GM06990 (cell line): ENCODE measurements at regions not wholly inside any gene's neighbourhood (a gene's known extent, or its start where the extent isn't known, plus 50 kb on each side); places are given as distances from the start of the nearest gene placed in this dataset.

ENCODE experiments used
- DNase-seq: peaks from one replicate; pipeline ENCODE4 v3.0.0-alpha.2; 2011; ENCODE audit not compliant: insufficient read length; ENCODE audit errors: extremely low read depth
- H3K27me3 ChIP-seq: replicated peaks from 2 replicates; pipeline ENCODE4 v1.6.0; 2011; ENCODE audit warnings: low read length; ENCODE audit not compliant: control insufficient read depth, insufficient read depth
- H3K36me3 ChIP-seq: 2 replicates; pipeline ENCODE4 v1.5.1; 2011; ENCODE audit warnings: low read length; ENCODE audit not compliant: control insufficient read depth, insufficient read depth
- H3K4me3 ChIP-seq: replicated peaks from 2 replicates; pipeline ENCODE4 v1.5.1; 2011; ENCODE audit warnings: low read depth, mild to moderate bottlenecking, control low read depth, low read length
- CTCF ChIP-seq: IDR thresholded peaks from 2 replicates; pipeline ENCODE4 v1.5.1; 2011; ENCODE audit warnings: low read length, control low read depth, mild to moderate bottlenecking, inconsistent platforms; ENCODE audit not compliant: insufficient read depth, poor library complexity, severe bottlenecking

- Histone ChIP-seq H3K36me3 (no peaks in the 10 kb centered on the region), H3K4me3 (no peak overlapping the region), H3K27me3 (no peaks in the 10 kb centered on the region)
- no peak for DNase-seq
- TF ChIP-seq CTCF, result no peak
These were observed 64.6 kb upstream of the C1orf21 start for GRCh38 chr1:184322253-184322652.

GRCh38 chr1:184324972-184325371 lies 61.9 kb upstream of the C1orf21 start:
- H3K36me3 ChIP-seq, result no peaks in the 10 kb centered on the region
- H3K4me3 ChIP-seq, result no peak overlapping the region
- no peak for TF ChIP-seq CTCF
- H3K27me3 ChIP-seq, result no peaks in the 10 kb centered on the region; the same call in 1 of the 2 replicates
- no peak for DNase-seq

DNA sequence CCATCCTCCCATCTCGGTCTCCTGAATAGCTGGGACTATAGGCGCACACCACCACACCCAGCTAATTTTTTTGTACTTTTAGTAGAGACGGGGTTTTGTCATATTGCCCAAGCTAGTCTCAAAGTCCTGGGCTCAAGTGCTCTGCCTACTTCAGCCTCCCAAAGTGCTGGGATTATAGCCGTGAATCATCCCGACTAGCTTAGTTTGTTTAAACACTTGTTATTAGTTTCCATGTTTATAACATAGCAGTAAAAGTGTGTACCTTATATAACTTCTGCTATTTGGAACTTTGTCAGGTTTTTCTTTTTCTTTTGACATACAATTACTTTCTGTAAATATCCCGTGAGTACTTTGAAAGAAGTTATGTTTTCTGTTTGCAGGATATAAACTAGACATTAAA lies 60.6 kb upstream of the C1orf21 start:
- Histone ChIP-seq H3K4me3 (no peak overlapping the region), H3K36me3 (no peaks in the 10 kb centered on the region), H3K27me3 (no peaks in the 10 kb centered on the region; the same call in 1 of the 2 replicates)
- DNase-seq, result no peak
- TF ChIP-seq CTCF, result no peak

DNA sequence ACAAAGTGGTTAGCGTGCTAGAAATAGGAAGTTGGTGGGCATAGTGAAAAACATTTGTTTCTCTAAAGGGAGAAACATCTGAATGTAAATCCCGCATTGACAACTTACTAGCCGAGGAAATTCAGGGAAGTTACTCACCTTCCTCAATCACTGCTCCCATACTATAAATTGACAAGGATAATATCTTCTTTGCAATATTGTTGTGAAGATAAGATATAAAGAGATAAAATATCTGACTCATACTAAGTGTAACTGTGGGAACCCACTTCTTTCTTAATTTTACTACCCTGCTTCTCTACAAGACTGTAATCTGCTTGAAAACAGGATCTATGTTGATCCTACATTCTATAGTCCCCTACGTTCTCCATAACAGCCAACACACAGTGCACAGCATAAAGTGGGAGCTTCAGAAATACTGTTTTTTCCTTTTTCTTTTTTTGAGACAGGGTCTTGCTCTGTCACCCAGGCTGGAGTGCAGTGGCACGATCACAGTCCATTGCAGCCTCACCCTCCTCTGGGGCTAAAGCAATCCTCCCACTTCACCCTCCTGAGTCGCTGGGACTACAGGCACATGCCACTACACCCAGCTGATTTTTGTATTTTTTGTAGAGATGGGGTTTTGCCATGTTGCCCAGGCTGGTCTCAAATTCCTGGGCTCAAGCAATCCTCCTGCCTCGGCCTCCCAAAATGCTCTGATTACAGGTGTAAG lies 57.4 kb upstream of the C1orf21 start:
- H3K36me3 ChIP-seq, result no peaks in the 10 kb centered on the region
- TF ChIP-seq CTCF, result no peak
- no peak overlapping the region for H3K4me3 ChIP-seq

GRCh38 chr1:184329962-184330868 lies 56.6 kb upstream of the C1orf21 start:
- Histone ChIP-seq H3K27me3 (no peaks in the 10 kb centered on the region; the same call in 1 of the 2 replicates), H3K4me3 (no peak overlapping the region), H3K36me3 (no peaks in the 10 kb centered on the region)
- no peak for DNase-seq
- no peak for TF ChIP-seq CTCF

More for the DNA sequence above, 57.4 kb upstream of the C1orf21 start:
- H3K27me3 ChIP-seq, result no peaks in the 10 kb centered on the region; the same call in 1 of the 2 replicates
- DNase-seq, result no peak
